Testis (tissue), 2 donors: ENCODE measurements at regions not wholly inside any gene's neighbourhood (a gene's known extent, or its start where the extent isn't known, plus 50 kb on each side); places are given as distances from the start of the nearest gene placed in this dataset.

Experiments
- DNase-seq: peaks from one replicate; pipeline ENCODE4 v3.0.0-alpha.2; 2019
- H3K27ac ChIP-seq, 2 donors: fragments of 200-600 bp; sonication (generic); one replicate each; pipeline ENCODE4 v1.5.1; 2019
- H3K27me3 ChIP-seq: fragments of 200-600 bp; sonication (generic); one replicate; pipeline ENCODE4 v1.5.1; 2019
- H3K36me3 ChIP-seq: fragments of 200-600 bp; sonication (generic); one replicate; pipeline ENCODE4 v1.5.1; 2017; ENCODE audit warnings: low read depth; ENCODE audit errors: missing control alignments
- H3K4me1 ChIP-seq: fragments of 200-600 bp; sonication (generic); one replicate; pipeline ENCODE4 v1.5.1; 2019
- H3K4me3 ChIP-seq, 2 donors: fragments of 200-600 bp; sonication (generic); one replicate each; pipeline ENCODE4 v1.5.1; 2017 to 2019
- H3K9me3 ChIP-seq: fragments of 200-600 bp; sonication (generic); one replicate; pipeline ENCODE4 v1.5.1; 2017
- CTCF ChIP-seq, 3 experiments: fragments of 450-650 bp in 2 of 3; fragments of 200-600 bp in 1 of 3; sonication (generic) in 1 of 3; IDR thresholded peaks; one replicate each; pipeline ENCODE4 v1.5.1; 2016 to 2019; ENCODE audit warnings: antibody characterized with exemption in 3 of 3, mild to moderate bottlenecking in 2 of 3, moderate library complexity in 1 of 3
- POLR2A ChIP-seq: fragments of 450-650 bp; IDR thresholded peaks from one replicate; pipeline ENCODE4 v1.6.1; 2017; ENCODE audit warnings: antibody characterized with exemption, mild to moderate bottlenecking, moderate library complexity
- WGBS, 2 donors: methylation state at CpG; one replicate each; pipeline ENCODE4 v1.1.5; 2018; 5-methylcytosine and 5-hydroxymethylcytosine counted together
- intact Hi-C: fragments of 100-400 bp; cut with DNase I; formaldehyde crosslinking; loops from one replicate; pipeline ENCODE4 v1.15.1; 2023; ENCODE audit warnings: low total_unique reads

DNA sequence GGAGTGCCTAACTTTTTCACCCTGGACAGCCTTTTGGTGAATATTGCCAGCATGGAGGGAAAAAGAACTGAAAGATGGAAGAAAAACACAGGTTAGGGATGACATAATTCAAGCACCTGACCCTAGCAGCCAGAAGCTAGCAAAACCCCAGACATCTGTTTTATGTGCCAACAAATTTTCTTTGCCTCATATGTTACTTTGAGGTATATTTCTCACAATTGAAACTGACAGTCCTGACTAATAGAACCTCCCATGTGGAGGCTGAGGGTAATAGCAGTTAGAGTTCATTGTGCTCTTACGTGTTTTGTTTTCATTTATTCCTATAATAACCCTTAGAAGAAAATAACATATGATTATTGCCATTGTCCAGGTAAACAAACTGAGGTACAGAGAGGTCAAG, 71.5 kb upstream of the SLC25A26 start:
- TF ChIP-seq CTCF (IDR thresholded peaks at IDR 0.05) (no peak), POLR2A (no peak)
- intact Hi-C loops: no loop called here
- 78 to 83% methylated on average over 1 of the region's 1 CpG for WGBS, 2 donors

GRCh38 chr3:66145408-66145733, 75.4 kb upstream of the SLC25A26 start:
- Histone ChIP-seq H3K4me3 (no peak overlapping the region), H3K27me3 (no peaks in the 10 kb centered on the region), H3K9me3 (no peaks in the 10 kb centered on the region), H3K36me3 (no peaks in the 10 kb centered on the region), H3K4me1 (no peaks in the 10 kb centered on the region), H3K27ac (no peak overlapping the region)
- DNase-seq: no peak
- TF ChIP-seq CTCF (IDR thresholded peaks at IDR 0.05) (no peak), POLR2A (no peak)
- intact Hi-C loops: no loop called here

More for the DNA sequence above, 71.5 kb upstream of the SLC25A26 start:
- Histone ChIP-seq H3K27me3 (no peaks in the 10 kb centered on the region), H3K27ac (no peak overlapping the region), H3K9me3 (no peaks in the 10 kb centered on the region), H3K4me3 (no peak overlapping the region), H3K4me1 (no peaks in the 10 kb centered on the region), H3K36me3 (no peaks in the 10 kb centered on the region)
- DNase-seq: no peak

GRCh38 chr3:66144568-66145407, 76.0 kb upstream of the SLC25A26 start:
- H3K27ac ChIP-seq: no peak overlapping the region
- DNase-seq: no peak
- H3K27me3 ChIP-seq: no peaks in the 10 kb centered on the region
- WGBS, 2 donors: 82 to 84% methylated on average over 7 of the region's 7 CpGs
- intact Hi-C loops: no loop called here
- H3K4me3 ChIP-seq: no peak overlapping the region
- H3K36me3 ChIP-seq: no peaks in the 10 kb centered on the region
- TF ChIP-seq CTCF (IDR thresholded peaks at IDR 0.05): no peak
- TF ChIP-seq POLR2A: no peak
- no peaks in the 10 kb centered on the region for H3K9me3 ChIP-seq
- no peaks in the 10 kb centered on the region for H3K4me1 ChIP-seq

- WGBS, 2 donors: 100% methylated on average over 1 of the region's 1 CpG
- Histone ChIP-seq H3K9me3 (no peaks in the 10 kb centered on the region), H3K4me3 (no peak overlapping the region), H3K4me1 (no peaks in the 10 kb centered on the region), H3K27me3 (no peaks in the 10 kb centered on the region), H3K36me3 (no peaks in the 10 kb centered on the region), H3K27ac (no peak overlapping the region)
- DNase-seq: no peak
- TF ChIP-seq CTCF (IDR thresholded peaks at IDR 0.05) (no peak), POLR2A (no peak)
- intact Hi-C loops: no loop called here
Measured at GRCh38 chr3:66142079-66142478, 78.7 kb upstream of the SLC25A26 start.

DNA sequence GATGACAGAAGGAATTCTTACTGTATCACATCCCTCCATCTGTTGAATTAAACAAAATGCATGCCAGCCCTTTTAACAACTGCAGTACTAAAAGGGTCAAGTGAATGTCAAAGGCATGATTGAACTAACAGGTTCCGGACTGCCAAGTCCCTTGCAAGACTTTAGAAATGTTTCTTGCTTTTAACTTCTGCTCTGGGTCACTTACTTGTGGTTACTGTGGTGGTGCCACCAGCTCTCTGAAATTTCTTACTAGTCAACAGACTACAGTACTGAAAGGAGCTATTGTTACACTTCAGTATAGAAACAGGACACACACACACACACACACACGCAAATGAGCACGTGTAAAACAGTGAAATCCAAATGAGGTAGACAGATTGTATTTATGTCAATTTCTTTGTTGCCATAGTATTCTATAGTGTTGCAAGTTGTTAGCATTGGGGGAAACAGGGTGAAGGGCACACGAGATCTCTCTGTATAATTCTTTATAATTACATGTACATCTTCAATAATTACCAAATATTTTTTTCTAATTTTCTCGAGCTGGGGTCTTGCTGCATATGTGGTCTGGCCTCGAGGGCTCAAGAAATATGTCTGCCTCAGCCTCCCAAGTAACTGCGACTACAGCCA, 79.9 kb upstream of the SLC25A26 start:
- Histone ChIP-seq H3K36me3 (no peaks in the 10 kb centered on the region), H3K27me3 (no peaks in the 10 kb centered on the region), H3K4me3 (no peak overlapping the region), H3K9me3 (no peaks in the 10 kb centered on the region), H3K27ac (no peak overlapping the region), H3K4me1 (no peaks in the 10 kb centered on the region)
- intact Hi-C loops: no loop called here
- 94% methylated on average over 7 of the region's 7 CpGs for WGBS, 2 donors
- DNase-seq: no peak
- TF ChIP-seq CTCF (IDR thresholded peaks at IDR 0.05): no peak
